MM.1S (cell line): ENCODE measurements at regions not wholly inside any gene's neighbourhood (a gene's known extent, or its start where the extent isn't known, plus 50 kb on each side); places are given as distances from the start of the nearest gene placed in this dataset.

ENCODE experiments used
- DNase-seq: peaks from one replicate; pipeline ENCODE4 v3.0.0-alpha.2; 2015
- H2AFZ ChIP-seq: fragments of 300-600 bp; sonication (generic); 2 replicates; pipeline ENCODE4 v1.6.0; 2016; ENCODE audit warnings: antibody characterized with exemption, low read length
- H3F3A ChIP-seq: fragments of 300-600 bp; sonication (generic); 2 replicates; pipeline ENCODE4 v1.6.1; 2016; ENCODE audit warnings: mild to moderate bottlenecking, antibody characterized with exemption, low read length, moderate library complexity, mixed read lengths; ENCODE audit not compliant: insufficient read depth
- H3K27ac ChIP-seq: fragments of 300-600 bp; sonication (generic); 2 replicates; pipeline ENCODE4 v1.5.1; 2016; ENCODE audit warnings: mild to moderate bottlenecking, low read length
- H3K27me3 ChIP-seq: fragments of 300-600 bp; sonication (generic); replicated peaks from 2 replicates; pipeline ENCODE4 v1.6.0; 2016; ENCODE audit warnings: low read length; ENCODE audit not compliant: insufficient read depth
- H3K36me3 ChIP-seq: fragments of 300-600 bp; sonication (generic); replicated peaks from 2 replicates; pipeline ENCODE4 v1.6.1; 2016; ENCODE audit warnings: mild to moderate bottlenecking, low read length, mixed read lengths; ENCODE audit not compliant: insufficient read depth
- H3K4me1 ChIP-seq: fragments of 300-600 bp; sonication (generic); 2 replicates; pipeline ENCODE4 v1.6.1; 2016; ENCODE audit warnings: low read length, mixed read lengths
- H3K4me2 ChIP-seq: fragments of 300-600 bp; sonication (generic); 2 replicates; pipeline ENCODE4 v1.6.0; 2016; ENCODE audit warnings: low read depth, low read length
- H3K4me3 ChIP-seq: fragments of 300-600 bp; sonication (generic); 2 replicates; pipeline ENCODE4 v1.5.1; 2016; ENCODE audit warnings: low read length, mixed read lengths
- H3K79me2 ChIP-seq: fragments of 300-600 bp; sonication (generic); 2 replicates; pipeline ENCODE4 v1.6.1; 2016; ENCODE audit warnings: mixed run types, low read length, mixed read lengths
- H3K9ac ChIP-seq: fragments of 300-600 bp; sonication (generic); 2 replicates; pipeline ENCODE4 v1.6.1; 2016; ENCODE audit warnings: low read length, mixed read lengths
- H3K9me2 ChIP-seq: fragments of 300-600 bp; sonication (generic); replicated peaks from 2 replicates; pipeline ENCODE4 v1.6.1; 2016; ENCODE audit warnings: mild to moderate bottlenecking, low read length, mixed read lengths; ENCODE audit not compliant: insufficient read depth
- H3K9me3 ChIP-seq: fragments of 300-600 bp; sonication (generic); replicated peaks from 2 replicates; pipeline ENCODE4 v1.6.1; 2016; ENCODE audit warnings: mild to moderate bottlenecking, low read length, mixed read lengths; ENCODE audit not compliant: insufficient read depth
- H4K20me1 ChIP-seq: fragments of 300-600 bp; sonication (generic); 2 replicates; pipeline ENCODE4 v1.6.1; 2016; ENCODE audit warnings: mild to moderate bottlenecking, low read length, moderate library complexity, mixed read lengths; ENCODE audit not compliant: insufficient read depth
- EZH2 ChIP-seq: fragments of 300-600 bp; sonication (generic); optimal IDR thresholded peaks from 2 replicates; pipeline ENCODE3; 2017; ENCODE audit warnings: low read depth, mild to moderate bottlenecking, antibody characterized with exemption, low read length, mixed read lengths
- EZH2phosphoT487 ChIP-seq: fragments of 300-600 bp; sonication (generic); IDR thresholded peaks from 2 replicates; pipeline ENCODE4 v1.6.1; 2018; ENCODE audit warnings: antibody characterized with exemption, low read length
- TF ChIP-seq, protein P1 (sequence below): fragments of 300-600 bp; sonication (generic); IDR thresholded peaks from 2 replicates; pipeline ENCODE4 v1.5.1; 2016; ENCODE audit warnings: antibody characterized with exemption, low read length, mixed read lengths

DNA sequence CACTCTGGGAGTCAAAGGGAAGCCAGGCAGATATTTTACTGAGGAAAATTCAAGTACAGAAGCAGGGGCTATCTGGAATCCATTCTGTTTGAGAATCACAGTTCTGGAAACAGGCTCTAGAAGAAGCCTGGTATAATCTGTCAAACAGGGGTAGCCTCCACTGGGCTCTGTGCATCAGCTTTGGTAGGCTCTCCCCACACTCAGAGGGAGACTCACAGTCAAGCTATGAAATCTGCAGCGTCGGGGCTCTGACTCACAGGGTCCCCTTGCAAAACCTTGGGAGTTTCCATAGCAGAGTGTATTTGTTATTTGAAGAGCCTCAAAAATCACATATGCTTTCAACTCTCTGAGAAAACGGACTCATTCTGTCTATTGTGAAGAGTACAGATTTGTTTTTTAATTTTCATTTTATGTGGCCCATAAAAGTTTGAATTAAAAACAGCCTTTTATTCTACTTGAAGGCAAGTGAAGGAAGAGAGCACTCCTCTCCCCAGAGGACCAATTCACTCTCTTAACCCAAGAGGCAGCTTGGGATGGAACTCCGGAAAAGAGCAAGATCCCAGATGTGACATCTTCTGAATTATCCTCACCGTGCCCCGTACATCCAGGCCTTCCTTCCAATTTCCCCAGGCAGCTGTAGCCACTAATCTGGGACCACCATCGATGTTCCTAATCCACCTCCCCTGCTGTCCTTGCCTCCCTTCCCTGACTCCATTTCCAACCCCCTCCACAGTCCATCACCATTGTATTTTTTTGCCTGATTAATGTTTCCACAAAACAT is 590.9 kb upstream of the MGMT start:
- Histone ChIP-seq H3K36me3 (no peaks in the 10 kb centered on the region), H3K9ac (no peak overlapping the region), H3K9me3 (no peaks in the 10 kb centered on the region), H3F3A (no peaks in the 10 kb centered on the region), H3K9me2 (no peaks in the 10 kb centered on the region), H4K20me1 (no peaks in the 10 kb centered on the region), H3K4me1 (no peaks in the 10 kb centered on the region), H3K4me2 (no peak overlapping the region), H3K79me2 (no peaks in the 10 kb centered on the region), H2AFZ (no peak overlapping the region), H3K27me3 (no peaks in the 10 kb centered on the region), H3K27ac (no peak overlapping the region), H3K4me3 (no peak overlapping the region)
- no peak for DNase-seq
- TF ChIP-seq EZH2 = no peak
- no peak for TF ChIP-seq EZH2phosphoT487
- TF ChIP-seq, protein P1, sequence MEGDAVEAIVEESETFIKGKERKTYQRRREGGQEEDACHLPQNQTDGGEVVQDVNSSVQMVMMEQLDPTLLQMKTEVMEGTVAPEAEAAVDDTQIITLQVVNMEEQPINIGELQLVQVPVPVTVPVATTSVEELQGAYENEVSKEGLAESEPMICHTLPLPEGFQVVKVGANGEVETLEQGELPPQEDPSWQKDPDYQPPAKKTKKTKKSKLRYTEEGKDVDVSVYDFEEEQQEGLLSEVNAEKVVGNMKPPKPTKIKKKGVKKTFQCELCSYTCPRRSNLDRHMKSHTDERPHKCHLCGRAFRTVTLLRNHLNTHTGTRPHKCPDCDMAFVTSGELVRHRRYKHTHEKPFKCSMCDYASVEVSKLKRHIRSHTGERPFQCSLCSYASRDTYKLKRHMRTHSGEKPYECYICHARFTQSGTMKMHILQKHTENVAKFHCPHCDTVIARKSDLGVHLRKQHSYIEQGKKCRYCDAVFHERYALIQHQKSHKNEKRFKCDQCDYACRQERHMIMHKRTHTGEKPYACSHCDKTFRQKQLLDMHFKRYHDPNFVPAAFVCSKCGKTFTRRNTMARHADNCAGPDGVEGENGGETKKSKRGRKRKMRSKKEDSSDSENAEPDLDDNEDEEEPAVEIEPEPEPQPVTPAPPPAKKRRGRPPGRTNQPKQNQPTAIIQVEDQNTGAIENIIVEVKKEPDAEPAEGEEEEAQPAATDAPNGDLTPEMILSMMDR = no peak

DNA sequence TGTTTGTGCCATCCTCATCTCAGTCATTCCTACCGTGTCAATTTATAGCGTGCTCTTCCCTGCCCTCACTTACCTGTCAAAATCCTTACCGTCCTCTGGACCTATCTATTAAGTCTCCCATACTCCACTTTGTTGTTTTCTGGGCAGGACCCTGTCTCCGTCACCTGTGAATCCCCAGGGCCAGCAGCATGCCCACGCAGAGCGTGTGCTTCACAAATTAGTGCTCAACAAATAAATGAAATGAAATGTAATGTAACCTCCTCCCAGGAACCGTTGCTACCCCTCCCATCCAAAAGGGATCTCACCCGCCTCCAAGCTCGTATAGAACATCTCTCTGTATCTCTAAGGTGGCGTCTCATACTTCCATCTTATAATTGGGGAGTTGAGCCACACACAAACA is 589.9 kb upstream of the MGMT start:
- H3K9me3 ChIP-seq = no peaks in the 10 kb centered on the region
- DNase-seq = no peak
- TF ChIP-seq, protein P1 = no peak
- TF ChIP-seq EZH2phosphoT487 (no peak), EZH2 (no peak)
- no peaks in the 10 kb centered on the region for H4K20me1 ChIP-seq
- no peaks in the 10 kb centered on the region for H3K36me3 ChIP-seq
- no peak overlapping the region for H3K9ac ChIP-seq
- no peak overlapping the region for H2AFZ ChIP-seq
- no peak overlapping the region for H3K4me3 ChIP-seq
- H3K27me3 ChIP-seq = no peaks in the 10 kb centered on the region
- no peaks in the 10 kb centered on the region for H3K9me2 ChIP-seq
- H3K79me2 ChIP-seq = no peaks in the 10 kb centered on the region
- H3K27ac ChIP-seq = no peak overlapping the region
- no peak overlapping the region for H3K4me2 ChIP-seq
- H3K4me1 ChIP-seq = no peaks in the 10 kb centered on the region
- no peaks in the 10 kb centered on the region for H3F3A ChIP-seq

DNA sequence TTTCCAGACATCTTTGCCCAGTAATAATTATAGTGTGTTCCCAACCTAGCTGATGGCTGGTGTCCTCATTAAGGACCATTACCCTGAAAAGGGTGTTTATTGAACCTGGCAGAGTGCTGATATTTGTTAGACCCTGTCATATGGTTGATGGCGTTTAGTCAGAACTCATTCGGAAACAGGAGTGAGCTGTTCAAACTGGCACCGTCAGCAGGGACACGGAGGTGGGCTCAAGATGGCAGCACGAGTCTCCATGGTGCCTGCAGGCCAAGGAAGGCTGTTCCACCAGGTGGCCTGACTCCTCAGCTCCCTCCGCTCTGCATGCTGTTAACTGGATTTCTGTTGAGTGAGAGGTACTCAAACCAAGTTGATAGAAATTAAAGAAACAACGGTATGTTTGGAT is 589.1 kb upstream of the MGMT start:
- Histone ChIP-seq H3K4me2 (no peak overlapping the region), H3K4me1 (no peaks in the 10 kb centered on the region), H3K9me2 (no peaks in the 10 kb centered on the region), H2AFZ (no peak overlapping the region), H3F3A (no peaks in the 10 kb centered on the region), H3K9ac (no peak overlapping the region), H3K9me3 (no peaks in the 10 kb centered on the region), H3K27ac (no peak overlapping the region), H3K4me3 (no peak overlapping the region), H3K36me3 (no peaks in the 10 kb centered on the region), H3K27me3 (no peaks in the 10 kb centered on the region), H3K79me2 (no peaks in the 10 kb centered on the region), H4K20me1 (no peaks in the 10 kb centered on the region)
- TF ChIP-seq EZH2 (no peak), EZH2phosphoT487 (no peak)
- TF ChIP-seq, protein P1 = no peak
- no peak for DNase-seq
